IMR-90 (cell line): ENCODE measurements at regions not wholly inside any gene's neighbourhood (a gene's known extent, or its start where the extent isn't known, plus 50 kb on each side); places are given as distances from the start of the nearest gene placed in this dataset.

Experiments
- ATAC-seq: fragments of 200-7000 bp; cut with Tn5 transposase; 2 replicates; pipeline ENCODE4 v1.9.1; 2020; ENCODE audit warnings: low read depth, mild to moderate bottlenecking, moderate library complexity
- BruUV-seq: library from RNA; stranded (reverse); fragments of 400-500 nt; replicated peaks from 2 replicates; lab custom pipeline; 2021; lab: Mats Ljungman, UMichigan
- CTCF ChIA-PET: fragments of 300-600 bp; formaldehyde crosslinking; extraction: SDS; loops from one replicate; lab custom pipeline; 2021; ENCODE audit warnings: antibody characterized with exemption; lab: Yijun Ruan, JAX
- POLR2A ChIA-PET: fragments of 300-600 bp; sonication (Branson Sonifier 250); formaldehyde crosslinking; loops from one replicate; lab custom pipeline; 2022; ENCODE audit warnings: antibody characterized with exemption; ENCODE audit not compliant: unreplicated experiment; lab: Charles Lee
- DNase-seq: peaks from one replicate; pipeline ENCODE4 v3.0.0; 2013
- H2AFZ ChIP-seq: replicated peaks from 2 replicates; pipeline ENCODE3; 2013; ENCODE audit warnings: low read length, mild to moderate bottlenecking; ENCODE audit not compliant: poor library complexity
- H2AK5ac ChIP-seq: 2 replicates; pipeline ENCODE4 v1.6.1; 2013; ENCODE audit warnings: low read depth, low read length, inconsistent platforms
- H2AK9ac ChIP-seq: replicated peaks from 2 replicates; pipeline ENCODE3; 2013; ENCODE audit warnings: mild to moderate bottlenecking, low read depth, low read length, moderate library complexity; ENCODE audit not compliant: poor library complexity
- H2BK120ac ChIP-seq: 2 replicates; pipeline ENCODE4 v1.6.1; 2013; ENCODE audit warnings: low read depth, low read length, inconsistent platforms
- H2BK15ac ChIP-seq: 3 replicates; pipeline ENCODE4 v1.6.1; 2013; ENCODE audit warnings: low read depth, low read length, inconsistent platforms
- H2BK20ac ChIP-seq: 2 replicates; pipeline ENCODE4 v1.6.1; 2013; ENCODE audit warnings: low read depth, mild to moderate bottlenecking, inconsistent platforms, low read length, moderate library complexity
- H2BK5ac ChIP-seq: 2 replicates; pipeline ENCODE4 v1.6.1; 2013; ENCODE audit warnings: mild to moderate bottlenecking, low read depth, low read length, inconsistent platforms; ENCODE audit not compliant: poor library complexity, severe bottlenecking
- H3K14ac ChIP-seq: replicated peaks from 2 replicates; pipeline ENCODE4 v1.6.1; 2013; ENCODE audit warnings: low read depth, low read length, inconsistent platforms
- H3K18ac ChIP-seq: 2 replicates; pipeline ENCODE4 v1.6.1; 2013; ENCODE audit warnings: low read depth, low read length, control low read depth
- H3K23ac ChIP-seq: 2 replicates; pipeline ENCODE4 v1.6.1; 2013; ENCODE audit warnings: low read depth, low read length, inconsistent platforms
- H3K27ac ChIP-seq: 2 replicates; pipeline ENCODE4 v1.5.1; 2013; ENCODE audit warnings: mild to moderate bottlenecking, control low read depth, low read length; ENCODE audit not compliant: insufficient read depth
- H3K27me3 ChIP-seq: 2 replicates; pipeline ENCODE4 v1.6.1; 2013; ENCODE audit warnings: low read length; ENCODE audit not compliant: control insufficient read depth, insufficient read depth
- H3K36me3 ChIP-seq: 2 replicates; pipeline ENCODE4 v1.6.1; 2013; ENCODE audit warnings: low read length, mixed read lengths; ENCODE audit not compliant: control insufficient read depth, insufficient read depth
- H3K4ac ChIP-seq: 2 replicates; pipeline ENCODE4 v1.6.1; 2013; ENCODE audit warnings: low read depth, low read length, inconsistent platforms
- H3K4me1 ChIP-seq: 2 replicates; pipeline ENCODE4 v1.6.1; 2013; ENCODE audit warnings: low read length, mixed read lengths; ENCODE audit not compliant: control insufficient read depth, insufficient read depth
- H3K4me2 ChIP-seq: 2 replicates; pipeline ENCODE4 v1.6.1; 2013; ENCODE audit warnings: low read depth, mild to moderate bottlenecking, control low read depth, low read length, moderate library complexity
- H3K4me3 ChIP-seq: 2 replicates; pipeline ENCODE4 v1.5.1; 2013; ENCODE audit warnings: low read depth, mild to moderate bottlenecking, control low read depth, low read length, moderate library complexity; ENCODE audit not compliant: insufficient read depth
- H3K56ac ChIP-seq: 2 replicates; pipeline ENCODE4 v1.6.1; 2013; ENCODE audit warnings: low read length, inconsistent platforms; ENCODE audit not compliant: insufficient read depth; ENCODE audit errors: extremely low read depth
- H3K79me1 ChIP-seq, 2 experiments: 2 replicates each; pipeline ENCODE4 v1.6.1; 2013; ENCODE audit warnings: low read length in 2 of 2, inconsistent platforms in 1 of 2, low read depth in 1 of 2
- H3K9ac ChIP-seq: 2 replicates; pipeline ENCODE4 v1.6.1; 2013; ENCODE audit warnings: low read depth, low read length, control low read depth
- H3K9me1 ChIP-seq: 2 replicates; pipeline ENCODE4 v1.6.1; 2013; ENCODE audit warnings: low read length, inconsistent platforms; ENCODE audit not compliant: insufficient read depth
- H3K9me3 ChIP-seq: 2 replicates; pipeline ENCODE4 v1.6.1; 2013; ENCODE audit warnings: low read length; ENCODE audit not compliant: control insufficient read depth, insufficient read depth
- H4K20me1 ChIP-seq: 2 replicates; pipeline ENCODE4 v1.6.1; 2013; ENCODE audit warnings: low read length, inconsistent platforms; ENCODE audit not compliant: insufficient read depth
- H4K5ac ChIP-seq: 2 replicates; pipeline ENCODE4 v1.6.1; 2013; ENCODE audit warnings: mild to moderate bottlenecking, low read depth, low read length, control low read depth
- H4K8ac ChIP-seq, 2 experiments: 2 replicates each; pipeline ENCODE4 v1.6.1; 2013; ENCODE audit warnings: low read depth in 2 of 2, low read length in 2 of 2, control low read depth in 1 of 2, inconsistent platforms in 1 of 2
- H4K91ac ChIP-seq: 2 replicates; pipeline ENCODE4 v1.6.1; 2013; ENCODE audit warnings: low read depth, low read length, inconsistent platforms; ENCODE audit not compliant: insufficient read depth
- BHLHE40 ChIP-seq: fragments of 150-350 bp; IDR thresholded peaks from 2 replicates; pipeline ENCODE4 v1.6.1; 2016; ENCODE audit warnings: mild to moderate bottlenecking, low read depth, low read length
- CEBPB ChIP-seq: IDR thresholded peaks from 2 replicates; pipeline ENCODE4 v1.6.1; 2012; ENCODE audit warnings: low read depth, low read length, improper control_type of control experiment
- CHD1 ChIP-seq: IDR thresholded peaks from 2 replicates; pipeline ENCODE4 v1.6.1; 2012; ENCODE audit warnings: low read depth, low read length, improper control_type of control experiment
- FOS ChIP-seq: fragments of 150-350 bp; IDR thresholded peaks from 2 replicates; pipeline ENCODE4 v1.6.1; 2016; ENCODE audit warnings: low read depth, low read length
- MAFK ChIP-seq: IDR thresholded peaks from 2 replicates; pipeline ENCODE4 v1.6.1; 2012; ENCODE audit warnings: low read depth, low read length, improper control_type of control experiment
- MAZ ChIP-seq: IDR thresholded peaks from 2 replicates; pipeline ENCODE4 v1.6.1; 2012; ENCODE audit warnings: low read depth, mild to moderate bottlenecking, low read length, improper control_type of control experiment, moderate library complexity, borderline replicate concordance
- NFE2L2 ChIP-seq: fragments of 150-350 bp; IDR thresholded peaks from 2 replicates; pipeline ENCODE4 v1.6.1; 2016; ENCODE audit warnings: low read depth, mild to moderate bottlenecking, low read length
- POLR2A ChIP-seq: IDR thresholded peaks from 2 replicates; pipeline ENCODE4 v1.6.1; 2012; ENCODE audit warnings: mild to moderate bottlenecking, low read depth, low read length
- RAD21 ChIP-seq: IDR thresholded peaks from 2 replicates; pipeline ENCODE4 v1.6.1; 2012; ENCODE audit warnings: low read length, improper control_type of control experiment
- RCOR1 ChIP-seq: IDR thresholded peaks from 2 replicates; pipeline ENCODE4 v1.6.1; 2012; ENCODE audit warnings: mild to moderate bottlenecking, low read length, improper control_type of control experiment; ENCODE audit not compliant: insufficient replicate concordance
- RFX5 ChIP-seq: IDR thresholded peaks from 2 replicates; pipeline ENCODE4 v1.8.0; 2012; ENCODE audit warnings: low read depth, mild to moderate bottlenecking, low read length, moderate library complexity
- SMC3 ChIP-seq: fragments of 150-350 bp; IDR thresholded peaks from 2 replicates; pipeline ENCODE4 v1.6.1; 2016; ENCODE audit warnings: low read depth, mild to moderate bottlenecking, antibody characterized with exemption, low read length, moderate library complexity
- WGBS, 2 experiments: methylation state at CpG; one replicate each; pipeline versions ENCODE4 v1.1.5 to v1.1.7; 2013; ENCODE audit warnings: missing lambda C conversion rate in 2 of 2; ENCODE audit not compliant: insufficient read length in 1 of 2; ENCODE audit errors: extremely low coverage in 2 of 2; 5-methylcytosine and 5-hydroxymethylcytosine counted together
- dilution Hi-C: fragments of 300-500 bp; cut with HindIII; formaldehyde crosslinking; loops from one replicate; pipeline ENCODE4 v1.14.3; 2018; ENCODE audit warnings: low sequenced_read_pairs; ENCODE audit not compliant: unreplicated experiment
- in situ Hi-C: fragments of 300-500 bp; cut with MboI; formaldehyde crosslinking; loops from 3 replicates; pipeline ENCODE4 v1.14.3; 2019; ENCODE audit warnings: low sequenced_read_pairs, inconsistent platforms, mixed read lengths
- intact Hi-C: fragments of 100-400 bp; cut with micrococcal nuclease; formaldehyde crosslinking; loops from 2 replicates; pipeline ENCODE4 v1.10.0; 2022
- TF ChIP-seq, protein P1 (sequence below): fragments of 150-350 bp; IDR thresholded peaks from 2 replicates; pipeline ENCODE4 v1.6.1; 2017; ENCODE audit warnings: mild to moderate bottlenecking, antibody characterized with exemption, low read length, low read depth
- TF ChIP-seq, protein P2 (sequence below): fragments of 150-350 bp; IDR thresholded peaks from 2 replicates; pipeline ENCODE4 v1.6.1; 2016; ENCODE audit warnings: low read depth, mild to moderate bottlenecking, low read length, moderate library complexity, borderline replicate concordance
- TF ChIP-seq, protein P3 (sequence below): conservative IDR thresholded peaks from 2 replicates; pipeline ENCODE4 v1.5.1; 2012; ENCODE audit warnings: mild to moderate bottlenecking, low read depth, low read length, improper control_type of control experiment

DNA sequence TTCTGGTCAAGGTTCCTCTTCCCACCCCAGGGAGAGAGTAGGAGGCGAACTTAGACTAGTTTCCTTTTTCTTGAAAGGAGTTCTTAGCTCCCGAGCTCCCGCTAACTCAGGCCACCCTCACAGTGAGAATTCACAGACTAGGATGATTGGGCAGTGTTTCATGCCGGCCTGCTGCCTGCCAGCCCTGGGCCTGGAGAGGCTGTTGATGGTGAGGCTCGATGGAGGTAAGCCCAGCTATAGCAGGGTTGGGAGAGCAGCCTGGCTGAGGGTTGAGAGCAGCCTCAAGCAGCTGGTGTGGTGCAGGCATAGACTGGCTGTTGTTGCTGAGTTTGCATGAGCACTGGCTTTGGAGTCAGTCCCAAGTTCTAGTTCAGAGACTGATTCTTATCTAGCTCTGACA lies 274.4 kb downstream of the MATN1 start:
- H4K5ac ChIP-seq = no peak overlapping the region
- H3K9ac ChIP-seq = no peak overlapping the region

More for the DNA sequence above, 274.4 kb downstream of the MATN1 start:
- no peak for DNase-seq
- no CpG with 5 or more reads among the region's 5 CpGs for WGBS, 2 experiments
- intact Hi-C loops = no loop called here
- Histone ChIP-seq H3K14ac (no peak overlapping the region), H4K91ac (no peak overlapping the region), H3K4me1 (no peaks in the 10 kb centered on the region), H3K36me3 (no peaks in the 10 kb centered on the region), H3K9me1 (no peaks in the 10 kb centered on the region), H3K27ac (no peak overlapping the region), H2BK120ac (no peak overlapping the region), H4K20me1 (no peaks in the 10 kb centered on the region), H2AK5ac (no peak overlapping the region), H3K18ac (no peak overlapping the region), H3K79me1 (no peaks in the 10 kb centered on the region), H2BK20ac (no peak overlapping the region), H3K9me3 (peaks cover 8% of the 10 kb centered on the region), H3K23ac (no peak overlapping the region), H3K27me3 (no peaks in the 10 kb centered on the region), H2BK5ac (no peak overlapping the region), H3K4me3 (no peak overlapping the region), H2BK15ac (no peak overlapping the region), H3K4ac (no peak overlapping the region), H3K4me2 (no peak overlapping the region), H2AFZ (no peak overlapping the region), H2AK9ac (no peak overlapping the region), H3K56ac (no peak overlapping the region), H4K8ac (no peak overlapping the region)
- in situ Hi-C loops = no loop called here
- POLR2A ChIA-PET = no interaction called here
- no peak for ATAC-seq
- dilution Hi-C loops = no loop called here
- BruUV-seq = no TSS peak
- no peak for TF ChIP-seq MAFK
- TF ChIP-seq, protein P1, sequence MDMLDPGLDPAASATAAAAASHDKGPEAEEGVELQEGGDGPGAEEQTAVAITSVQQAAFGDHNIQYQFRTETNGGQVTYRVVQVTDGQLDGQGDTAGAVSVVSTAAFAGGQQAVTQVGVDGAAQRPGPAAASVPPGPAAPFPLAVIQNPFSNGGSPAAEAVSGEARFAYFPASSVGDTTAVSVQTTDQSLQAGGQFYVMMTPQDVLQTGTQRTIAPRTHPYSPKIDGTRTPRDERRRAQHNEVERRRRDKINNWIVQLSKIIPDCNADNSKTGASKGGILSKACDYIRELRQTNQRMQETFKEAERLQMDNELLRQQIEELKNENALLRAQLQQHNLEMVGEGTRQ = no peak
- TF ChIP-seq POLR2A = no peak
- no peak for TF ChIP-seq BHLHE40
- TF ChIP-seq MAZ = no peak
- no peak for TF ChIP-seq FOS
- no peak for TF ChIP-seq RCOR1
- no peak for TF ChIP-seq SMC3
- TF ChIP-seq, protein P2, sequence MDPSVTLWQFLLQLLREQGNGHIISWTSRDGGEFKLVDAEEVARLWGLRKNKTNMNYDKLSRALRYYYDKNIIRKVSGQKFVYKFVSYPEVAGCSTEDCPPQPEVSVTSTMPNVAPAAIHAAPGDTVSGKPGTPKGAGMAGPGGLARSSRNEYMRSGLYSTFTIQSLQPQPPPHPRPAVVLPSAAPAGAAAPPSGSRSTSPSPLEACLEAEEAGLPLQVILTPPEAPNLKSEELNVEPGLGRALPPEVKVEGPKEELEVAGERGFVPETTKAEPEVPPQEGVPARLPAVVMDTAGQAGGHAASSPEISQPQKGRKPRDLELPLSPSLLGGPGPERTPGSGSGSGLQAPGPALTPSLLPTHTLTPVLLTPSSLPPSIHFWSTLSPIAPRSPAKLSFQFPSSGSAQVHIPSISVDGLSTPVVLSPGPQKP = no peak
- TF ChIP-seq, protein P3, sequence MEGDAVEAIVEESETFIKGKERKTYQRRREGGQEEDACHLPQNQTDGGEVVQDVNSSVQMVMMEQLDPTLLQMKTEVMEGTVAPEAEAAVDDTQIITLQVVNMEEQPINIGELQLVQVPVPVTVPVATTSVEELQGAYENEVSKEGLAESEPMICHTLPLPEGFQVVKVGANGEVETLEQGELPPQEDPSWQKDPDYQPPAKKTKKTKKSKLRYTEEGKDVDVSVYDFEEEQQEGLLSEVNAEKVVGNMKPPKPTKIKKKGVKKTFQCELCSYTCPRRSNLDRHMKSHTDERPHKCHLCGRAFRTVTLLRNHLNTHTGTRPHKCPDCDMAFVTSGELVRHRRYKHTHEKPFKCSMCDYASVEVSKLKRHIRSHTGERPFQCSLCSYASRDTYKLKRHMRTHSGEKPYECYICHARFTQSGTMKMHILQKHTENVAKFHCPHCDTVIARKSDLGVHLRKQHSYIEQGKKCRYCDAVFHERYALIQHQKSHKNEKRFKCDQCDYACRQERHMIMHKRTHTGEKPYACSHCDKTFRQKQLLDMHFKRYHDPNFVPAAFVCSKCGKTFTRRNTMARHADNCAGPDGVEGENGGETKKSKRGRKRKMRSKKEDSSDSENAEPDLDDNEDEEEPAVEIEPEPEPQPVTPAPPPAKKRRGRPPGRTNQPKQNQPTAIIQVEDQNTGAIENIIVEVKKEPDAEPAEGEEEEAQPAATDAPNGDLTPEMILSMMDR = no peak
- TF ChIP-seq NFE2L2 = no peak
- no peak for TF ChIP-seq RFX5
- no peak for TF ChIP-seq CHD1
- TF ChIP-seq RAD21 = no peak
- TF ChIP-seq CEBPB = no peak
- CTCF ChIA-PET = no interaction called here
